EL (cell line): ENCODE measurements at regions not wholly inside any gene's neighbourhood (a gene's known extent, or its start where the extent isn't known, plus 50 kb on each side); places are given as distances from the start of the nearest gene placed in this dataset.
"Not testable (repeated sequence)": the region's sequence is repeated elsewhere in the genome, so short reads cannot be mapped to it uniquely, and the experiment has no call there.

Experiments used
- DNase-seq: peaks from one replicate; pipeline ENCODE4 v3.0.0-alpha.2; 2016

GRCh38 chr16:27600381-27600780, 50.4 kb downstream of the KATNIP start:
- DNase-seq = no peak

GRCh38 chr16:27602103-27602502, 52.2 kb downstream of the KATNIP start:
- DNase-seq = no peak

GRCh38 chr16:27605500-27606106, 55.7 kb downstream of the KATNIP start:
- peak; percentile 36 for DNase-seq

- no peak for DNase-seq
Measured at GRCh38 chr16:27611340-27611739, 61.4 kb downstream of the KATNIP start.

GRCh38 chr16:27613238-27613791, 63.4 kb downstream of the KATNIP start:
- DNase-seq = no peak

- DNase-seq = no peak
Measured at GRCh38 chr16:27617665-27618064, 67.7 kb downstream of the KATNIP start.

- DNase-seq = no peak
Measured at GRCh38 chr16:27618165-27618564, 68.2 kb downstream of the KATNIP start.

GRCh38 chr16:27618606-27619327, 68.8 kb downstream of the KATNIP start:
- DNase-seq = no peak

- no peak for DNase-seq
Measured at GRCh38 chr16:27620541-27620940, 70.6 kb downstream of the KATNIP start.

- DNase-seq = no peak
Measured at GRCh38 chr16:27624154-27625049, 74.5 kb downstream of the KATNIP start.

- no peak for DNase-seq
Measured at GRCh38 chr16:27625050-27625697, 75.2 kb downstream of the KATNIP start.

- DNase-seq = no peak
Measured at GRCh38 chr16:27627136-27627535, 77.2 kb downstream of the KATNIP start.

- DNase-seq = no peak
Measured at GRCh38 chr16:27628241-27628942, 78.4 kb downstream of the KATNIP start.

GRCh38 chr16:27628943-27629462, 79.1 kb downstream of the KATNIP start:
- DNase-seq = not testable (repeated sequence)

- DNase-seq = no peak
Measured at GRCh38 chr16:27632216-27632615, 82.3 kb downstream of the KATNIP start.

GRCh38 chr16:27633221-27633620, 83.3 kb downstream of the KATNIP start:
- DNase-seq = no peak

GRCh38 chr16:27633721-27634120, 83.8 kb downstream of the KATNIP start:
- no peak for DNase-seq

- no peak for DNase-seq
Measured at GRCh38 chr16:27634779-27635178, 84.8 kb downstream of the KATNIP start.

- no peak for DNase-seq
Measured at GRCh38 chr16:27636453-27637240, 86.7 kb downstream of the KATNIP start.

GRCh38 chr16:27638833-27639560, 89.1 kb downstream of the KATNIP start:
- no peak for DNase-seq
